ENCODE measurements at regions not wholly inside any gene's neighbourhood (a gene's known extent, or its start where the extent isn't known, plus 50 kb on each side); places are given as distances from the start of the nearest gene placed in this dataset.

- TF ChIP-seq CTCF (IDR thresholded peaks at IDR 0.05; ENCODE audit: low read depth, low read length): no peak
- no peak for TF ChIP-seq EZH2phosphoT487 (IDR thresholded peaks at IDR 0.05; ENCODE audit: low read depth)
Observed at GRCh38 chr19:32124585-32124984, 220.8 kb upstream of the ZNF507 start.

Measured in OCI-LY3 (cell line).